ENCODE measurements at regions not wholly inside any gene's neighbourhood (a gene's known extent, or its start where the extent isn't known, plus 50 kb on each side); places are given as distances from the start of the nearest gene placed in this dataset.

DNA sequence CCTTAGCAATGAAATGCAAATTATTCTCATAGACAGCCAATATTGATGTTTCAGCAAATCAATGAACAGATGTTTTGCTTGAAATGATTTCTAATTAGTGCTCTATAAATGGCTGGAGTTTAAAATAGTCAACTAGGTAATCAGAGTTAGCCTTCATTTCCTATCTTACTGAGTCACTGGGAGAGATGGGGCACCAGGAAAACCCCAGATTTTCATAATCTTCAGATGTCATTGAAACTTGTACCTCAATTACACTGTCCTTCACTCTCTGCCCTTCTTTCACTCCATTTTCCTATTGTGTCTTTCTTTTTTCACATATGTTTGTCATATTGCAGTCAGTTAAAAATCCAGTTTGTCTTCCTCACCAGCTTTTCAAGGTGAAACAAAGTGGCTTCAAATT is 92.7 kb downstream of the C12orf75 start:
- TF ChIP-seq, protein P1, sequence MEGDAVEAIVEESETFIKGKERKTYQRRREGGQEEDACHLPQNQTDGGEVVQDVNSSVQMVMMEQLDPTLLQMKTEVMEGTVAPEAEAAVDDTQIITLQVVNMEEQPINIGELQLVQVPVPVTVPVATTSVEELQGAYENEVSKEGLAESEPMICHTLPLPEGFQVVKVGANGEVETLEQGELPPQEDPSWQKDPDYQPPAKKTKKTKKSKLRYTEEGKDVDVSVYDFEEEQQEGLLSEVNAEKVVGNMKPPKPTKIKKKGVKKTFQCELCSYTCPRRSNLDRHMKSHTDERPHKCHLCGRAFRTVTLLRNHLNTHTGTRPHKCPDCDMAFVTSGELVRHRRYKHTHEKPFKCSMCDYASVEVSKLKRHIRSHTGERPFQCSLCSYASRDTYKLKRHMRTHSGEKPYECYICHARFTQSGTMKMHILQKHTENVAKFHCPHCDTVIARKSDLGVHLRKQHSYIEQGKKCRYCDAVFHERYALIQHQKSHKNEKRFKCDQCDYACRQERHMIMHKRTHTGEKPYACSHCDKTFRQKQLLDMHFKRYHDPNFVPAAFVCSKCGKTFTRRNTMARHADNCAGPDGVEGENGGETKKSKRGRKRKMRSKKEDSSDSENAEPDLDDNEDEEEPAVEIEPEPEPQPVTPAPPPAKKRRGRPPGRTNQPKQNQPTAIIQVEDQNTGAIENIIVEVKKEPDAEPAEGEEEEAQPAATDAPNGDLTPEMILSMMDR (IDR thresholded peaks at IDR 0.05) = no peak
- TF ChIP-seq EP300 (IDR thresholded peaks at IDR 0.05) = no peak
- no peak for TF ChIP-seq POLR2AphosphoS5 (IDR thresholded peaks at IDR 0.05)

Measured in esophagus muscularis mucosa (tissue), 4 donors.